Lower lobe of right lung (tissue), 2 donors: ENCODE measurements at regions not wholly inside any gene's neighbourhood (a gene's known extent, or its start where the extent isn't known, plus 50 kb on each side); places are given as distances from the start of the nearest gene placed in this dataset.

Experiments
- ATAC-seq, 2 donors: fragments of 200-7000 bp; cut with Tn5 transposase; one replicate each; pipeline ENCODE4 v1.9.1; 2020 to 2022; ENCODE audit warnings: mild to moderate bottlenecking in 2 of 2, moderate library complexity in 2 of 2
- DNase-seq: peaks from one replicate; pipeline ENCODE4 v3.0.0-alpha.2; 2020
- H3K27ac ChIP-seq: fragments of 200-600 bp; one replicate; pipeline ENCODE4 v1.8.0; 2022
- H3K27me3 ChIP-seq: fragments of 200-600 bp; one replicate; pipeline ENCODE4 v1.8.0; 2022; ENCODE audit warnings: low read depth
- H3K36me3 ChIP-seq: fragments of 200-600 bp; one replicate; pipeline ENCODE4 v1.8.0; 2022; ENCODE audit warnings: mild to moderate bottlenecking
- H3K4me1 ChIP-seq: fragments of 200-600 bp; one replicate; pipeline ENCODE4 v1.8.0; 2022
- H3K4me3 ChIP-seq: fragments of 200-600 bp; one replicate; pipeline ENCODE4 v1.8.0; 2022; ENCODE audit warnings: mild to moderate bottlenecking
- H3K9me3 ChIP-seq: fragments of 200-600 bp; one replicate; pipeline ENCODE4 v1.8.0; 2022
- intact Hi-C: fragments of 100-400 bp; cut with DNase I; formaldehyde crosslinking; loops from one replicate; pipeline ENCODE4 v1.11.0; 2022
- TF ChIP-seq, protein P1 (sequence below): fragments of 200-600 bp; IDR thresholded peaks from one replicate; pipeline ENCODE4 v1.8.0; 2022; ENCODE audit warnings: antibody characterized with exemption, mild to moderate bottlenecking
- donor health status: DM: no; HTN: yes; CAD: no; lungs with severe emphysema.

DNA sequence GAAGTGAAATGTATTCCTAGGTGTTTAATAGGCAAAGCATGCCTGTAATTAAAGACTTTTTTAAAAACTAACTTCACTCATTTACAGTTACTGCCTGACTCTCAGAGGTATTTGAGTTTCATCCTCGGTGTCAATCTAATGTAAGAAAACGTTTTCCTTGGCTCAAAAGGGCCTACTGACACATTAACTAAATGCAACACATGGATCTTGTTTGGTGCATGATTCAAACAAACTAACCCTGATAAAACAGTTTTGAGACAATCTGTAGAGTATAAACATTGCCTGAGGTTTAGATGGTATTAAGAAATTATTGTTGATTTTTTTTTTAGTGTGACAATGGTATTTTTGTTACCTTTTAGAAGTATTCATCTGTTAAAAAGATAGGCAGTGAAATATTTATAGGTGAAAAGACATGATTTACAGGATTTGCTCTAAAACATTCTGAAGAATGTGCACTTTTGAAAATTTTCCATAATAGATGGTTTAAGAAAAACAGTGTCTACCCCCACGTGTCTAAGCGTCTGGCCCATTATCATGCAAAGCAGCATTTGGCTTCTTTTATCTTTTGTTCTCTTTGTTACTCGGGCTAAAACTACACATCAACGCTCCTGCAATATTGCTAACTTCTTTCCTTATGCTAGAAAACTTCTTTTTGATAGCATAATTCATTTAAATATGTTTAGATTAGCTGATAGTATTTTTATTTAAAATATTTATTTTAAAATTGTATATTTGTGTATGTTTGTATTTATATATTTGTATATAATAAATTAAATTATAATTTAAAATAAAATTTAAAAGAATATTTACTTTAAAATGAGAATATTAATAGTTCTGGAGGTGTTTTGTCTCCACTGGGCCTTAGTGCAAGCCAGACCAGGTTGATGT lies 160.2 kb upstream of the NDUFV2 start:
- Histone ChIP-seq H3K27ac (no peak overlapping the region), H3K4me1 (no peaks in the 10 kb centered on the region), H3K4me3 (no peak overlapping the region), H3K27me3 (no peaks in the 10 kb centered on the region), H3K9me3 (no peaks in the 10 kb centered on the region), H3K36me3 (no peaks in the 10 kb centered on the region)
- ATAC-seq (no peak), DNase-seq (no peak)
- TF ChIP-seq, protein P1, sequence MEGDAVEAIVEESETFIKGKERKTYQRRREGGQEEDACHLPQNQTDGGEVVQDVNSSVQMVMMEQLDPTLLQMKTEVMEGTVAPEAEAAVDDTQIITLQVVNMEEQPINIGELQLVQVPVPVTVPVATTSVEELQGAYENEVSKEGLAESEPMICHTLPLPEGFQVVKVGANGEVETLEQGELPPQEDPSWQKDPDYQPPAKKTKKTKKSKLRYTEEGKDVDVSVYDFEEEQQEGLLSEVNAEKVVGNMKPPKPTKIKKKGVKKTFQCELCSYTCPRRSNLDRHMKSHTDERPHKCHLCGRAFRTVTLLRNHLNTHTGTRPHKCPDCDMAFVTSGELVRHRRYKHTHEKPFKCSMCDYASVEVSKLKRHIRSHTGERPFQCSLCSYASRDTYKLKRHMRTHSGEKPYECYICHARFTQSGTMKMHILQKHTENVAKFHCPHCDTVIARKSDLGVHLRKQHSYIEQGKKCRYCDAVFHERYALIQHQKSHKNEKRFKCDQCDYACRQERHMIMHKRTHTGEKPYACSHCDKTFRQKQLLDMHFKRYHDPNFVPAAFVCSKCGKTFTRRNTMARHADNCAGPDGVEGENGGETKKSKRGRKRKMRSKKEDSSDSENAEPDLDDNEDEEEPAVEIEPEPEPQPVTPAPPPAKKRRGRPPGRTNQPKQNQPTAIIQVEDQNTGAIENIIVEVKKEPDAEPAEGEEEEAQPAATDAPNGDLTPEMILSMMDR = no peak
- intact Hi-C loops = no loop called here

DNA sequence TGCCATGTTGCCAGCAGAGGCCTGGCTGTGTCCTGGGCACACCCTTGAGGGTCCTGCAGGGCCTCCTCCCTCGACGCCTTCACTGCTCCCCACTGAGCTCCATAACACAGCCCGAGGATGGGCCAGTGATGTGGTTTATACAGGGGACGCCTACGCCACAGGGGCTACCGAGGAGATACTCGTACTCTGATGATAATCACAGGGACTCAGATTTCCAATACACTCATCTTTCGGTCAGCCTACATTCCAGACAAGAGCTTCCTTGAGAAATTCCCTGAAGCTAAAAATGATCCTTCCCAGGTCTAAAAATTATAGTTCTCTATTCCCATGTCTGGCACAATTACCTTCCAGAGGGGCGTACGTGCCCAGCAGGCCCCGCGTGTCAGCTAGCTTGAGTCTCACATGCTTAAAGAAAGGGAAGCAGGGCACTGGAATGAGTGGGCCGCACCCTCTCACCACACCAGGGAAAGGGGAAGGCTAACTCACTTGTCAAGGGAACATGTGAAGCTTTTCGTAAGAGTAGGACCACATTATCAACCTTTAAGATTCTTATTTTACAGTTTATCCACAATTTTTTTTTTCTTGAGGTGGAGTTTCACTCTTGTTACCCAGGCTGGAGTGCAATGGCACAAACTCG lies 159.5 kb upstream of the NDUFV2 start:
- peak; percentile 71 for DNase-seq
- TF ChIP-seq, protein P1 = no peak
- Histone ChIP-seq H3K36me3 (no peaks in the 10 kb centered on the region), H3K4me3 (no peak overlapping the region), H3K27ac (no peak overlapping the region), H3K27me3 (no peaks in the 10 kb centered on the region), H3K9me3 (no peaks in the 10 kb centered on the region), H3K4me1 (no peaks in the 10 kb centered on the region)
- peak; percentile 74 to 83 for ATAC-seq
- intact Hi-C loops = no loop called here

- intact Hi-C loops = no loop called here
- TF ChIP-seq, protein P1 = no peak
- Histone ChIP-seq H3K9me3 (no peaks in the 10 kb centered on the region), H3K36me3 (no peaks in the 10 kb centered on the region), H3K4me1 (no peaks in the 10 kb centered on the region), H3K27me3 (no peaks in the 10 kb centered on the region), H3K4me3 (no peak overlapping the region), H3K27ac (no peak overlapping the region)
- DNase-seq (no peak), ATAC-seq (peak; percentile 73 to 76)
Observed at GRCh38 chr18:8943900-8944870, 158.3 kb upstream of the NDUFV2 start.

- Histone ChIP-seq H3K27ac (no peak overlapping the region), H3K4me3 (no peak overlapping the region), H3K27me3 (no peaks in the 10 kb centered on the region), H3K36me3 (no peaks in the 10 kb centered on the region), H3K9me3 (no peaks in the 10 kb centered on the region), H3K4me1 (no peaks in the 10 kb centered on the region)
- intact Hi-C loops = no loop called here
- no peak for ATAC-seq
- DNase-seq = no peak
- TF ChIP-seq, protein P1 = no peak
Observed at GRCh38 chr18:8944871-8945245, 157.6 kb upstream of the NDUFV2 start.

GRCh38 chr18:8945514-8945913 lies 157.0 kb upstream of the NDUFV2 start:
- no peaks in the 10 kb centered on the region for H3K36me3 ChIP-seq
- TF ChIP-seq, protein P1 = no peak
- no peak for ATAC-seq
- no peaks in the 10 kb centered on the region for H3K4me1 ChIP-seq
- no peaks in the 10 kb centered on the region for H3K27me3 ChIP-seq
- no peak overlapping the region for H3K4me3 ChIP-seq
- no peak overlapping the region for H3K27ac ChIP-seq
- intact Hi-C loops = no loop called here
- no peak for DNase-seq
- no peaks in the 10 kb centered on the region for H3K9me3 ChIP-seq
